Right lobe of liver (tissue), 6 donors: ENCODE measurements at regions not wholly inside any gene's neighbourhood (a gene's known extent, or its start where the extent isn't known, plus 50 kb on each side); places are given as distances from the start of the nearest gene placed in this dataset.
"Not testable (repeated sequence)": the region's sequence is repeated elsewhere in the genome, so short reads cannot be mapped to it uniquely, and the experiment has no call there.

ENCODE experiments used
- ATAC-seq, 4 donors: fragments of 200-7000 bp; cut with Tn5 transposase; one replicate each; pipeline ENCODE4 v1.9.1; 2020; ENCODE audit warnings: mild to moderate bottlenecking in 4 of 4, moderate library complexity in 4 of 4
- DNase-seq, 3 donors: peaks; one replicate each; pipeline ENCODE4 v3.0.0-alpha.2; 2020
- H3K27ac ChIP-seq, 3 donors: fragments of 200-600 bp; one replicate each; pipeline ENCODE4 v1.8.0; 2022
- H3K27me3 ChIP-seq, 2 donors: fragments of 200-600 bp; one replicate each; pipeline ENCODE4 v1.8.0; 2022
- H3K36me3 ChIP-seq, 4 donors: fragments of 200-600 bp; sonication (generic) in 1 of 4; one replicate each; pipeline versions ENCODE4 v1.5.1 to v1.8.0; 2017 to 2022; ENCODE audit warnings: control low read depth in 1 of 4
- H3K4me1 ChIP-seq, 4 donors: fragments of 200-600 bp; sonication (generic) in 1 of 4; one replicate each; pipeline versions ENCODE4 v1.5.1 to v1.8.0; 2017 to 2022; ENCODE audit warnings: control low read depth in 1 of 4
- H3K4me3 ChIP-seq, 3 donors: fragments of 200-600 bp; one replicate each; pipeline ENCODE4 v1.8.0; 2022
- H3K9me3 ChIP-seq, 4 donors: fragments of 200-600 bp; sonication (generic) in 1 of 4; one replicate each; pipeline versions ENCODE4 v1.5.1 to v1.8.0; 2017 to 2022; ENCODE audit warnings: control low read depth in 1 of 4
- POLR2A ChIP-seq: fragments of 450-650 bp; IDR thresholded peaks from one replicate; pipeline ENCODE4 v1.6.1; 2017; ENCODE audit warnings: antibody characterized with exemption, mild to moderate bottlenecking
- WGBS: methylation state at CpG from one replicate; pipeline ENCODE4 v1.1.6; 2018; ENCODE audit warnings: low coverage, low lambda C conversion rate; ENCODE audit not compliant: insufficient coverage; ENCODE audit errors: missing lambda C conversion rate; 5-methylcytosine and 5-hydroxymethylcytosine counted together
- intact Hi-C, 2 donors: fragments of 100-400 bp; cut with DNase I; formaldehyde crosslinking; loops; one replicate each; pipeline versions ENCODE4 v1.11.2 to v1.14.1; 2022
- TF ChIP-seq, protein P1 (sequence below), 4 donors: fragments of 200-600 bp in 3 of 4; fragments of 450-650 bp in 1 of 4; IDR thresholded peaks; one replicate each; pipeline versions ENCODE4 v1.5.1 to v1.8.0; 2016 to 2022; ENCODE audit warnings: antibody characterized with exemption in 4 of 4, mild to moderate bottlenecking in 2 of 4
- donor health status: DM: no; HTN: yes; CAD: no.
- donor health status: DM: no; HTN: no; CAD: no.
- donor health status: DM: no; HTN: no; CAD: no.
- donor health status: DM: no; HTN: yes; CAD: no.
- donor health status: DM: no; HTN: yes; CAD: no.

GRCh38 chr21:27856988-27857387 is 890.1 kb upstream of the ADAMTS5 start:
- DNase-seq, intact Hi-C loops, H3K27me3 ChIP-seq, H3K36me3 ChIP-seq, H3K4me3 ChIP-seq, H3K9me3 ChIP-seq, H3K27ac ChIP-seq, H3K4me1 ChIP-seq, ATAC-seq: not testable (repeated sequence)
- WGBS: 58% methylated on average over 3 of the region's 3 CpGs

GRCh38 chr21:27841084-27841672 is 874.3 kb upstream of the ADAMTS5 start:
- no peak overlapping the region for H3K27ac ChIP-seq
- no peaks in the 10 kb centered on the region for H3K36me3 ChIP-seq
- ATAC-seq (peak in 2 of 4 donors; percentile 50 to 84), DNase-seq (no peak)
- no peaks in the 10 kb centered on the region for H3K4me1 ChIP-seq
- H3K9me3 ChIP-seq: no peaks in the 10 kb centered on the region
- WGBS: 56% methylated on average over 3 of the region's 3 CpGs
- TF ChIP-seq, protein P1, sequence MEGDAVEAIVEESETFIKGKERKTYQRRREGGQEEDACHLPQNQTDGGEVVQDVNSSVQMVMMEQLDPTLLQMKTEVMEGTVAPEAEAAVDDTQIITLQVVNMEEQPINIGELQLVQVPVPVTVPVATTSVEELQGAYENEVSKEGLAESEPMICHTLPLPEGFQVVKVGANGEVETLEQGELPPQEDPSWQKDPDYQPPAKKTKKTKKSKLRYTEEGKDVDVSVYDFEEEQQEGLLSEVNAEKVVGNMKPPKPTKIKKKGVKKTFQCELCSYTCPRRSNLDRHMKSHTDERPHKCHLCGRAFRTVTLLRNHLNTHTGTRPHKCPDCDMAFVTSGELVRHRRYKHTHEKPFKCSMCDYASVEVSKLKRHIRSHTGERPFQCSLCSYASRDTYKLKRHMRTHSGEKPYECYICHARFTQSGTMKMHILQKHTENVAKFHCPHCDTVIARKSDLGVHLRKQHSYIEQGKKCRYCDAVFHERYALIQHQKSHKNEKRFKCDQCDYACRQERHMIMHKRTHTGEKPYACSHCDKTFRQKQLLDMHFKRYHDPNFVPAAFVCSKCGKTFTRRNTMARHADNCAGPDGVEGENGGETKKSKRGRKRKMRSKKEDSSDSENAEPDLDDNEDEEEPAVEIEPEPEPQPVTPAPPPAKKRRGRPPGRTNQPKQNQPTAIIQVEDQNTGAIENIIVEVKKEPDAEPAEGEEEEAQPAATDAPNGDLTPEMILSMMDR (IDR thresholded peaks at IDR 0.05): no peak
- no peak for TF ChIP-seq POLR2A
- no peak overlapping the region for H3K4me3 ChIP-seq
- intact Hi-C loops: no loop called here
- H3K27me3 ChIP-seq: no peaks in the 10 kb centered on the region

DNA sequence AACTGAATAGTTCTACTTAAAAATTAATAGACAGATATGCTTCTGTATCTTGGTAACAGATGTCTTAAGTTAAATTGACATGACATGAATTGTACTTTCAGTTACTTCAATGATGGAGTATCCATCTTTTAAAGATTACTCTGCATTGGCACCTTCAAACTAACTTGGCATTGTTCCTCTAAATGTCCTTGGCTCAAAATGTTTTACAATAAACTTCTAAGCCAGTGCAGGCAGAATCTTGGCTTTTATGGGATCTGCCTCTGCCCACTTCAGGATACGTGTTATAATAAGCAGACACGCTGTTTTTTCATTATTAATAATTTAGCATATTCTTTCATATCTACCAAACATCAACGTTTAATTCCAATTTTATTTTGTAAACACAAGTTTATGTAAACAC is 873.4 kb upstream of the ADAMTS5 start:
- WGBS: 66% methylated on average over 3 of the region's 3 CpGs
- no peak for DNase-seq
- TF ChIP-seq POLR2A: no peak
- TF ChIP-seq, protein P1 (IDR thresholded peaks at IDR 0.05): no peak

DNA sequence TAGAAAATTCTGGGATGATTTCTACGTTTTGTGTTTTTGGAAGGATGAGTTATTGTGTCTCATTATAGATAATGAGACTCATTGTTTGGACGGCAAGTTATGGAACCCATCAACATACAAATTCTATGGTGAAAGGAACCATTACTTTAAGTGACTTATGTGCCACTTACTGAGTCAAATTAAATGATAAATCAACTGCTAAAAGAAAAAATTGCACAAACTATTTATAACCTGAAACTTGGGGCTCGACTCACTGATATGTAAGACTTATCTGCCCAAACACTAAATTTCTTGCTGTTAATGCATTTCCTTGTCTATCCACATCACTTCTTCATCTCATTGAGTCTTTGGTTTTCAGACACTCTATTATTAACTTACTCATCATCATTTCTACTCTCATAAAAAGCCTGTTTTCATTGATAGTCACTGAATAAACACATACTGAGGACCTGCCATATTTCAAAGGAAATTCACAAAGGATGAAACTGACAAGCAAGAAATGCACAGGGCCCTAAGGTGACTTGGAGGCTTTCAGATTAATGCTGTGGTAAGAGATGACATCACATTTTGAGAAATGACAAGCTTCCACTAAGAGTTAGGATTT is 872.7 kb upstream of the ADAMTS5 start:
- no peaks in the 10 kb centered on the region for H3K9me3 ChIP-seq
- intact Hi-C loops: no loop called here
- TF ChIP-seq, protein P1 (IDR thresholded peaks at IDR 0.05): no peak
- TF ChIP-seq POLR2A: no peak
- ATAC-seq: no peak
- no peaks in the 10 kb centered on the region for H3K27me3 ChIP-seq
- H3K36me3 ChIP-seq: no peaks in the 10 kb centered on the region
- no peaks in the 10 kb centered on the region for H3K4me1 ChIP-seq
- WGBS: 61% methylated on average over 3 of the region's 3 CpGs
- DNase-seq: no peak
- H3K4me3 ChIP-seq: no peak overlapping the region
- H3K27ac ChIP-seq: no peak overlapping the region

More for the DNA sequence above, 873.4 kb upstream of the ADAMTS5 start:
- Histone ChIP-seq H3K36me3 (no peaks in the 10 kb centered on the region), H3K4me3 (no peak overlapping the region), H3K27me3 (no peaks in the 10 kb centered on the region), H3K4me1 (no peaks in the 10 kb centered on the region), H3K9me3 (no peaks in the 10 kb centered on the region), H3K27ac (no peak overlapping the region)
- ATAC-seq: no peak
- intact Hi-C loops: no loop called here

DNA sequence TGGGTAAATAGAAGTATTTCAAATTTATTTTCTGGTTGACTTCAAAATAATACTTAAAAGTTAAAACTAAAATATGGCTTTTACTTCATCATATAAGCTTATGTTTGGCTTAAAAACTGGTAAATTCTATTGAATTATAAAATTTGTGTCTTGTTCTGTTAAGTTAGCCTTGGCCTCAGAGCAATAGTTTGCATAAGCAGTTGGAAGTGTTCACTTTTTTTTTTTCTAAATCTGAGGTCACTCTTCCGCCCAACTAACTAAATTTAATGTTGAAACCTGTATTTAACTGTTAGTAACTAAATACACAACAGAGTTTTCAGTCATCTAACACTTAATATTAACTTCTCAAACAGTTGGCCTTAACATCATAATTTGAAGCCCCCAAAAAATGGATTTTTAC is 871.7 kb upstream of the ADAMTS5 start:
- no peaks in the 10 kb centered on the region for H3K9me3 ChIP-seq
- no peaks in the 10 kb centered on the region for H3K4me1 ChIP-seq
- TF ChIP-seq POLR2A: no peak
- TF ChIP-seq, protein P1 (IDR thresholded peaks at IDR 0.05): no peak
- no peak overlapping the region for H3K27ac ChIP-seq
- DNase-seq (no peak), ATAC-seq (peak in 3 of 4 donors; percentile 30 to 61 (median 32))
- no peak overlapping the region for H3K4me3 ChIP-seq
- intact Hi-C loops: no loop called here
- no peaks in the 10 kb centered on the region for H3K27me3 ChIP-seq
- no peaks in the 10 kb centered on the region for H3K36me3 ChIP-seq
- 53% methylated on average over 1 of the region's 1 CpG for WGBS
